Non-pigmented ciliary epithelial cell (primary cell): ENCODE measurements at regions not wholly inside any gene's neighbourhood (a gene's known extent, or its start where the extent isn't known, plus 50 kb on each side); places are given as distances from the start of the nearest gene placed in this dataset.
A peak's percentile ranks its signal among the peaks of the same experiment; 100 is the strongest.
"Not testable (repeated sequence)": the region's sequence is repeated elsewhere in the genome, so short reads cannot be mapped to it uniquely, and the experiment has no call there.

ENCODE experiments used
- DNase-seq: peaks from one replicate; pipeline ENCODE4 v3.0.0-alpha.2; 2010; ENCODE audit warnings: low read depth

DNA sequence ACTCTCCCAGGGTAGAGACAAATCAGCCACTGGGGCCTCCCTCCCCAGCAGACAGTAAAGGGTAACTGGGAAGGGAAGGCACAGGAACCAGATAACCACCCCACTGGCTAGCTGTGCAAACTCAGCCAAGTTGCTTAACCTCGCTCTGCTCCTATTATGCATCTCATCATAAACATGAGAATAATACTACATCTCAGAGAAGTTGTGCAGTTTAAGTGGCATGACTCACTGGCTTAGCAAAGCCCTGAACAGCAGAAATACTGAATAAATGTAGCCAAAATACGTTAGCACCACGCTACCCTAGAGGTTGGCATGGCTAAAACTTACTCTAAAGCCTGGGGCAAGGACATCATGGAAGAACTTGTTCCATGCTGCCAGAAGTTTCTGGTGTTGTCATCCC is 128.1 kb upstream of the ANK3 start:
- no peak for DNase-seq

GRCh38 chr10:60513281-60513680 is 123.6 kb upstream of the ANK3 start:
- DNase-seq: no peak

DNA sequence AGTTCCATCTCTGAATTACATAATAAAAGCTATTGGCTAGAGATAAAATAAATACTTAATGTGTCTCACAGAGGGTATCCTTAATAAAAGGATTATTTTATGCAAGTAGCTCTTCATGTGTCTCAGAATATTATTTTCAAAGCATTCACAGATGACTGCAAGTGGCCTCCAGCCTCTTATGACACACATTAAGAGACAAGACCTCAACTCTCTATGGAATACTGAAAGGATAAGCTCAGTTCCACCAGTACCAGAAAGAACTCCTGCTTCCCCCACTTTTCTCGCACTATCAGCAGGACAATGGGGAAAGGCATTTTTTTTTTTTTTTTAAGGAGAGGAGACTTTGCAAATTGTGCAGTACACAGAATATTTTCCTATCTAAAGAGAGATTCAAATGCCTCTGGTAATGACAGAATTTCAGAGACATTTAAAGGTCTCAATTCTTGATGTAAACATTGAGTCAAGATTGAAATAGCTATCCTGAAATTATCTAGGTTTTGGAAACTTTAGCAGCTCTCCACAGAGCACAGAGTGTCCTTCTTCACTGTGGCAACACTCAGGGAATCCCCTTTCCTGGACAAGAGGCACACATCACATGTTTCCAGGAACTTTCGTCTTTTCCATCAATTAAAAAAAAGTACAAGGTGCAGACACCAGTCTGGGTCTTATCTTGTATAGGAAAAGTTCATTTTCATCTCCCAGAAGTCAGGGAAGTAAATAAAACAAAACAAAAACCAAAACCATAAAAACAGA is 122.0 kb upstream of the ANK3 start:
- no peak for DNase-seq

- no peak for DNase-seq
These were observed 119.2 kb upstream of the ANK3 start for GRCh38 chr10:60508831-60509230.

DNA sequence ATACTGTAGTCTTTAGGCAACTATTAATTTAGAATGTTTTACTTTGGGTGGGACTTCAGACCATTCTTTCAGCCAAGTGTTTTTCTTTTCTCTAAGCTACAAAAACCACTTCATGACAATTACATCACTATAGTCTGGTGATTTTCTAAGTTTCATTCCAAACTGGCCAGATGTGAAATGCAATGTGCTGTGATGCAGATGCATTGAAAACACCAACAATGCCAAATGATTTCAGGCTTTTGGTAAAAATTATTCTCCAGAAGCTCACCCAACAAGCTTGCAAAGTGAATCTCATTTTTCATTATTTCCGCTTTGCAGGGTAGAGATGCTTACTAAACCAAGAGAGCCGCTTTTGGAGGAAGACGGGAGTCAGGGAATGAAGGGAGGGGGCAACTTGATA is 118.4 kb upstream of the ANK3 start:
- no peak for DNase-seq

DNA sequence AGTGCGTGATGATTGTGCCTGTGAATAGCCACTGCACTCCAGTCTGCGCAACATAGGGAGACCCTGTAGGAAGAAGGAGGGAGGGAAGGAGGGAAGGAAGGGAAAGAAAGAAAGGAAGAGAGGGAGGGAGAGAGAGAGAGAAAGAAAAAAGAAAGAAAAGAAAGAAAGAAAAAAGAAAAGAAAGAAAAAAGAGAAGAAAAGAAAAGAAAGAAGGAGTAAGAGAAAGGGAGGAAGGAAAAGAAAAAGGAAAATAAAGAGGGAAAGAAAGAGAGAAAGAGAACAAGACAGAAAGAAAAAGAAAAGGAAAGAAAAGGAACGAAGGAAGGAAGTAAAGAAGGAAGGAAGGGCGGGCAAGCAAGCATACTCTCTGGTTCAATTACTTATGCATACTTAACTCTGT is 112.9 kb upstream of the ANK3 start:
- no peak for DNase-seq

GRCh38 chr10:60498985-60499384 is 109.3 kb upstream of the ANK3 start:
- no peak for DNase-seq

DNA sequence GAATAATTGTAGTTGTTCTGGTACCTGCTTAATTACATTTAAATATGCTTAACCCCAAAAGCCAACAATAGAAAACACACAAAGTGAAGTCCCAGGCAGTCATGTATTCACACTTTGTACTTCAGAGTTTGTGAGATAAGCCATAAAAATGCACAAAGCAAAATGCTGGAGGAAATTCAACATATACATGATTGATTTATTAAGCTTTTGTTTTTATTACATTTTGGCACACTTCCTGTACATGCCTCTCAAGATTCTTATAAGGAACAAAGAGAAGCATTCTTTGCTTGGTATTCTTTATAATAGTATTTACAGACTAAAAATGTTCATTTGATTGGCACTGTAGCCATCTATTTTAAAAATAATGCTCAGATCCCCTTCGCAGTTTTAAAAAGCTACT is 107.7 kb upstream of the ANK3 start:
- DNase-seq: no peak

DNA sequence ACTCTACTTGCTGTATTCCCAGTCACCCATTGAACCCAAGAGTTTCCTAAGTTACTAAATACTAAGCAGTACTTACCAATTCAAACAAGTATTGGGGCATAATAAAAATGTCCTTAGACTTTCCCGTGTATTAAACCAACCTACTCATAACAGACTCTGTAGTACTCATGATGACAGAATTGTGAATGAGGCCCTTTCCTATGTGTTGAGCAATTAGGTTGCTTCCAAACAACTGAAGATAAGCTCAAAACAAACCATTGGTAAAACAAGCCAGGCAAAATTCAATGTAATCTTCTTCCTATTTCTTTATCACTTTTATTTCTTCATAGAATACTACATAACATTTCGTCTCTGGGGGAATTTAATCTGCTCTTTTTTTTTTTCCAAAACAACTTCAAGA is 106.5 kb upstream of the ANK3 start:
- no peak for DNase-seq

- peak; percentile 19 for DNase-seq
These were observed 105.8 kb upstream of the ANK3 start for GRCh38 chr10:60495338-60496055.

- no peak for DNase-seq
These were observed 105.1 kb upstream of the ANK3 start for GRCh38 chr10:60494774-60495173.

DNA sequence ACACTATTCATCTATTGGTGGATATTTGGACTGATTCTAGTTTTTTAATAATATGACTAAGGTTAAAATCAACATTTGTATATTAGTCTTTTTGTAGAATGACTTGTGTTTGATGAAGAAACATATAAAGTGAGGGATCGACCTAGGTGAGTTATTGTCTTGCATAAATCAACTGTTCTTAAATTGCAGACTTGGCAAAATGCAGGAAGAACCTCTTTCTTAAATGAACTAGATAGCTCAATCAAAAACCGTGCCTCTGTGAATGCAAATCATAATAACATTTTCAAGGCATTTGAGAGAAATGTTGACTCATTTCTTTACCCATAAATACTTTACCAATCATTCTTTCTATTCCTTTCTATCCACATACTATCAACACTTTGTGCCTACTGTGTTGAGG is 101.5 kb upstream of the ANK3 start:
- no peak for DNase-seq

DNA sequence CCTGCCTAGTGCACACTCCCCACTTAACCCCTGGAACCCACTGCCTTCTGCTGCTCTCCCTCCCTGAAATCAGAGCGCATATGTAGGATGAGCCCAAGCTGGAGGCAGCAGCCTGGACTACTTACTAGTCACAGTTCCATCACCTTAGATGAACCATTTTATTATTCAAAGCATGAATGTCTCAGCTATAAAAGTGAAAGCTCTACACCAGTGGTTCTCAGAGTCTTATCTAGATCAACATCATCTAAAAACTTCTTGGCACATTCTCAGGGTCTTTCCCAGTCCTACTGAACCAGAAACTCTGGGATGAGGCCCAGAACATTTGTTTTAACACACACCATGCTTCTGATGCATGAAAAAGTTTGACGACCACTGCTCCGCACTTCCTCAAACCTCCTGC is 100.3 kb upstream of the ANK3 start:
- no peak for DNase-seq

GRCh38 chr10:60488111-60488669 is 98.5 kb upstream of the ANK3 start:
- no peak for DNase-seq

GRCh38 chr10:60487543-60487942 is 97.9 kb upstream of the ANK3 start:
- no peak for DNase-seq

DNA sequence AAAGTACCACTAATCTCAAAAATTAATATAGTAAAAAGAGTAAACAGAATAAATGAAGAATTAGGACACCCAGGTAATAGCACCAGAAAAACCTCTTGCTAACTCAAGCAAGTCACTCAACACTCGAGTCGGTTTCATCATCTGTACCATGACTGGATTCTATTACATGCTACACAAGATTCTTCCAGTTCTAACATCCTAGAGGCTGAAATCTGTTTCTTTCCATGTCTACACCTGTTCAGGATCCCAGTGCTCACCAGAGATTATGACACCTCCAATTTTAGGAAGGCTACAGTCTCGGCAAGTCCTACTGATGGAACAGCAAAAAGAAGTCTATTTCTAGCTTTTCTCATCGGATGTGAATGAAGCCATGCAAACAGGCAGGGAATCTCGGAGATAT is 95.3 kb upstream of the ANK3 start:
- DNase-seq: no peak

GRCh38 chr10:60480865-60481563 is 91.3 kb upstream of the ANK3 start:
- peak; percentile 56 for DNase-seq

GRCh38 chr10:60479305-60480020 is 89.8 kb upstream of the ANK3 start:
- DNase-seq: no peak

- no peak for DNase-seq
These were observed 86.8 kb upstream of the ANK3 start for GRCh38 chr10:60476451-60476850.

DNA sequence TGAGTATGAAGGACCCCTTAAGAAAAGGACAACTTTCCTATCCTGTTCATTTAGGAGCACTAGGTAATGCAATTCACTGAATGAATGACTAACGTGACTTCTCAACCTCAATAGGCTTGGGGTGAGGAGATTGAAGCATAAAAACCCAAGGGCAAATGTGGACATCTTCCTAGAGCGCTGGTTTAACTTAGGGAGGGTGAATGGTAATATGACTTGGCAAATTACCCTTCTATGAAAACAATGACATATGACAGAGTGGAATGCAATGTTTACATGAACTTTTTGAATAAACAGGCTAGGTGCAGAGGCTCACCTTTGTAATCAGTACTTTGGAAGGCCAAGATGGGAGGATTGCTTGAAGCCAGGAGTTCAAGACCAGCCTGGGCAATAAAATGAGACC is 83.9 kb upstream of the ANK3 start:
- no peak for DNase-seq

DNA sequence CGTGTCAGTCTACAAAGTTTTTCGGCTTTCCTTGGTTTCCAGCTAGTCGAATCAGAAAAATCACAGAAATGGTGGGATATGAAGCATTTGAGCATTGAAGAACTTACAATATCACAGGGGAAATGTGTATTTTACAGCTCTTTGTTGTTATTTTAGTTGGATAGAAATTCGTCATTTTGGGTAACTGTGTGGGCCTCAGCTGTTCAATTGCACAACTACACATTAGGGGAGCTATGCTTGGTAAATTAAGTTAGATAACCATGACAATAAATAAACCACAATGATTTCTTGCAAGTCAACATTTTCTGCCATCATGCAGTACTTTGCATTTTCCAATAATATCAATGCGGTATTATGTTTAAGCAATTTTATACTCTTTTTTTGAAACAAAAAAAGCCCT is 80.4 kb upstream of the ANK3 start:
- no peak for DNase-seq

DNA sequence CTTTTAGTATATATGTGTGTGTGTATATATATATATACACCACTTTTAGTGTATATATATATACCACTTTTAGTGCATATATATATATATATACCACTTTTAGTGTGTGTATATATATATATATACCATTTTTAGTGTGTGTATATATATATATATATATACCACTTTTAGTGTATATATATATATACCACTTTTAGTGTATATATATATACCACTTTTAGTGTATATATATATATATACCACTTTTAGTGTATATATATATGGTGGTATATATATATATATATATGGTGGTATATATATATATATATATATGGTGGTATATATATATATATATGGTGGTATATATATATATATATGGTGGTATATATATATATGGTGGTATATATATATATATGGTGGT is 79.5 kb upstream of the ANK3 start:
- DNase-seq: not testable (repeated sequence)
